Prostate gland (tissue), 2 donors: ENCODE measurements at regions not wholly inside any gene's neighbourhood (a gene's known extent, or its start where the extent isn't known, plus 50 kb on each side); places are given as distances from the start of the nearest gene placed in this dataset.

ENCODE experiments used
- POLR2A ChIP-seq: fragments of 450-650 bp; IDR thresholded peaks from one replicate; pipeline ENCODE4 v1.6.1; 2016; ENCODE audit warnings: antibody characterized with exemption, mild to moderate bottlenecking
- POLR2AphosphoS5 ChIP-seq: sonication (generic); formaldehyde crosslinking; IDR thresholded peaks from one replicate; pipeline ENCODE4 v1.6.1; 2017; ENCODE audit warnings: antibody characterized with exemption
- TF ChIP-seq, protein P1 (sequence below), 4 experiments: fragments of 200-600 bp in 2 of 4; fragments of 450-650 bp in 2 of 4; sonication (generic) in 2 of 4; IDR thresholded peaks; 1 replicate in 3 of 4; 2 replicates in 1 of 4; pipeline ENCODE4 v1.5.1; 2016 to 2019; ENCODE audit warnings: antibody characterized with exemption in 4 of 4, mild to moderate bottlenecking in 2 of 4, moderate library complexity in 2 of 4

GRCh38 chr21:29475329-29475728 is 176.6 kb downstream of the BACH1 start:
- TF ChIP-seq, protein P1, sequence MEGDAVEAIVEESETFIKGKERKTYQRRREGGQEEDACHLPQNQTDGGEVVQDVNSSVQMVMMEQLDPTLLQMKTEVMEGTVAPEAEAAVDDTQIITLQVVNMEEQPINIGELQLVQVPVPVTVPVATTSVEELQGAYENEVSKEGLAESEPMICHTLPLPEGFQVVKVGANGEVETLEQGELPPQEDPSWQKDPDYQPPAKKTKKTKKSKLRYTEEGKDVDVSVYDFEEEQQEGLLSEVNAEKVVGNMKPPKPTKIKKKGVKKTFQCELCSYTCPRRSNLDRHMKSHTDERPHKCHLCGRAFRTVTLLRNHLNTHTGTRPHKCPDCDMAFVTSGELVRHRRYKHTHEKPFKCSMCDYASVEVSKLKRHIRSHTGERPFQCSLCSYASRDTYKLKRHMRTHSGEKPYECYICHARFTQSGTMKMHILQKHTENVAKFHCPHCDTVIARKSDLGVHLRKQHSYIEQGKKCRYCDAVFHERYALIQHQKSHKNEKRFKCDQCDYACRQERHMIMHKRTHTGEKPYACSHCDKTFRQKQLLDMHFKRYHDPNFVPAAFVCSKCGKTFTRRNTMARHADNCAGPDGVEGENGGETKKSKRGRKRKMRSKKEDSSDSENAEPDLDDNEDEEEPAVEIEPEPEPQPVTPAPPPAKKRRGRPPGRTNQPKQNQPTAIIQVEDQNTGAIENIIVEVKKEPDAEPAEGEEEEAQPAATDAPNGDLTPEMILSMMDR (IDR thresholded peaks at IDR 0.05): no peak
- TF ChIP-seq POLR2A (no peak), POLR2AphosphoS5 (no peak)
